Upper lobe of left lung (tissue), 6 donors: ENCODE measurements at regions not wholly inside any gene's neighbourhood (a gene's known extent, or its start where the extent isn't known, plus 50 kb on each side); places are given as distances from the start of the nearest gene placed in this dataset.

Experiments used
- ATAC-seq, 2 donors: fragments of 200-7000 bp; cut with Tn5 transposase; one replicate each; pipeline ENCODE4 v1.9.1; 2022; ENCODE audit warnings: mild to moderate bottlenecking in 2 of 2, moderate library complexity in 2 of 2; ENCODE audit not compliant: low FRiP score in 2 of 2
- DNase-seq, 2 donors: peaks; one replicate each; pipeline ENCODE4 v3.0.0-alpha.2; 2019 to 2020
- H3K27ac ChIP-seq, 4 donors: fragments of 200-600 bp; sonication (generic); one replicate each; pipeline ENCODE4 v1.5.1; 2016 to 2019
- H3K27me3 ChIP-seq, 4 donors: fragments of 200-600 bp; sonication (generic); one replicate each; pipeline ENCODE4 v1.5.1; 2017 to 2019
- H3K36me3 ChIP-seq, 4 donors: fragments of 200-600 bp; sonication (generic); one replicate each; pipeline ENCODE4 v1.5.1; 2016 to 2019
- H3K4me1 ChIP-seq, 4 donors: fragments of 200-600 bp; sonication (generic); one replicate each; pipeline ENCODE4 v1.5.1; 2018 to 2019
- H3K4me3 ChIP-seq, 4 donors: fragments of 200-600 bp; sonication (generic); one replicate each; pipeline ENCODE4 v1.5.1; 2017 to 2019; ENCODE audit warnings: mild to moderate bottlenecking in 2 of 4, moderate library complexity in 1 of 4
- H3K9me3 ChIP-seq, 4 donors: fragments of 200-600 bp; sonication (generic); one replicate each; pipeline ENCODE4 v1.5.1; 2018 to 2019
- EP300 ChIP-seq, 4 donors: sonication (generic); formaldehyde crosslinking; IDR thresholded peaks; one replicate each; pipeline ENCODE4 v1.5.1; 2017; ENCODE audit warnings: antibody characterized with exemption in 4 of 4, control low read depth in 2 of 4
- POLR2A ChIP-seq, 4 donors: fragments of 450-650 bp; IDR thresholded peaks; one replicate each; pipeline ENCODE4 v1.5.1; 2016 to 2017; ENCODE audit warnings: antibody characterized with exemption in 4 of 4, mild to moderate bottlenecking in 2 of 4
- POLR2AphosphoS5 ChIP-seq, 2 donors: sonication (generic); formaldehyde crosslinking; IDR thresholded peaks; one replicate each; pipeline ENCODE4 v1.5.1; 2017; ENCODE audit warnings: antibody characterized with exemption in 2 of 2
- WGBS, 2 donors: methylation state at CpG; one replicate each; pipeline ENCODE4 v1.1.5; 2017 to 2018; 5-methylcytosine and 5-hydroxymethylcytosine counted together
- TF ChIP-seq, protein P1 (sequence below), 6 experiments: fragments of 450-650 bp in 4 of 6; fragments of 200-600 bp in 2 of 6; sonication (generic) in 2 of 6; IDR thresholded peaks; one replicate each; pipeline ENCODE4 v1.5.1; 2016 to 2019; ENCODE audit warnings: antibody characterized with exemption in 6 of 6
- donor health status: DM: no; HTN: no; CAD: no; lungs with moderate emphysema.
- donor health status: DM: no; HTN: yes; CAD: no; lungs with severe emphysema.

- TF ChIP-seq, protein P1, sequence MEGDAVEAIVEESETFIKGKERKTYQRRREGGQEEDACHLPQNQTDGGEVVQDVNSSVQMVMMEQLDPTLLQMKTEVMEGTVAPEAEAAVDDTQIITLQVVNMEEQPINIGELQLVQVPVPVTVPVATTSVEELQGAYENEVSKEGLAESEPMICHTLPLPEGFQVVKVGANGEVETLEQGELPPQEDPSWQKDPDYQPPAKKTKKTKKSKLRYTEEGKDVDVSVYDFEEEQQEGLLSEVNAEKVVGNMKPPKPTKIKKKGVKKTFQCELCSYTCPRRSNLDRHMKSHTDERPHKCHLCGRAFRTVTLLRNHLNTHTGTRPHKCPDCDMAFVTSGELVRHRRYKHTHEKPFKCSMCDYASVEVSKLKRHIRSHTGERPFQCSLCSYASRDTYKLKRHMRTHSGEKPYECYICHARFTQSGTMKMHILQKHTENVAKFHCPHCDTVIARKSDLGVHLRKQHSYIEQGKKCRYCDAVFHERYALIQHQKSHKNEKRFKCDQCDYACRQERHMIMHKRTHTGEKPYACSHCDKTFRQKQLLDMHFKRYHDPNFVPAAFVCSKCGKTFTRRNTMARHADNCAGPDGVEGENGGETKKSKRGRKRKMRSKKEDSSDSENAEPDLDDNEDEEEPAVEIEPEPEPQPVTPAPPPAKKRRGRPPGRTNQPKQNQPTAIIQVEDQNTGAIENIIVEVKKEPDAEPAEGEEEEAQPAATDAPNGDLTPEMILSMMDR (IDR thresholded peaks at IDR 0.05): no peak
- TF ChIP-seq EP300 (IDR thresholded peaks at IDR 0.05) (no peak), POLR2A (IDR thresholded peaks at IDR 0.05) (no peak), POLR2AphosphoS5 (IDR thresholded peaks at IDR 0.05) (no peak)
- Histone ChIP-seq H3K9me3 (no peaks in the 10 kb centered on the region), H3K36me3 (no peaks in the 10 kb centered on the region), H3K27ac (no peak overlapping the region), H3K4me3 (no peak overlapping the region), H3K27me3 (no peaks in the 10 kb centered on the region), H3K4me1 (no peaks in the 10 kb centered on the region)
- no peak for ATAC-seq
- no peak for DNase-seq
- 88 to 94% methylated on average over 1 of the region's 1 CpG for whole genome bisulfite sequencing, 2 donors
Measured at GRCh38 chr2:12274591-12274990, 442.1 kb upstream of the TRIB2 start.

GRCh38 chr2:12277241-12278034, 439.3 kb upstream of the TRIB2 start:
- Histone ChIP-seq H3K27ac (no peak overlapping the region), H3K4me1 (no peaks in the 10 kb centered on the region), H3K36me3 (no peaks in the 10 kb centered on the region), H3K9me3 (no peaks in the 10 kb centered on the region), H3K4me3 (no peak overlapping the region), H3K27me3 (no peaks in the 10 kb centered on the region)
- ATAC-seq: no peak
- no peak for DNase-seq
- WGBS, 2 donors: 64 to 68% methylated on average over 7 of the region's 7 CpGs
- TF ChIP-seq EP300 (IDR thresholded peaks at IDR 0.05) (no peak), POLR2AphosphoS5 (IDR thresholded peaks at IDR 0.05) (no peak), POLR2A (IDR thresholded peaks at IDR 0.05) (no peak)
- TF ChIP-seq, protein P1 (IDR thresholded peaks at IDR 0.05): no peak

GRCh38 chr2:12278217-12278750, 438.5 kb upstream of the TRIB2 start:
- ATAC-seq (no peak), DNase-seq (no peak)
- no peak overlapping the region for H3K4me3 ChIP-seq
- H3K4me1 ChIP-seq: no peaks in the 10 kb centered on the region
- TF ChIP-seq EP300 (IDR thresholded peaks at IDR 0.05) (no peak), POLR2AphosphoS5 (IDR thresholded peaks at IDR 0.05) (no peak), POLR2A (IDR thresholded peaks at IDR 0.05) (no peak)
- TF ChIP-seq, protein P1 (IDR thresholded peaks at IDR 0.05): no peak
- H3K9me3 ChIP-seq: no peaks in the 10 kb centered on the region
- no peaks in the 10 kb centered on the region for H3K27me3 ChIP-seq
- H3K27ac ChIP-seq: no peak overlapping the region
- 83 to 86% methylated on average over 4 of the region's 4 CpGs for WGBS, 2 donors
- no peaks in the 10 kb centered on the region for H3K36me3 ChIP-seq

DNA sequence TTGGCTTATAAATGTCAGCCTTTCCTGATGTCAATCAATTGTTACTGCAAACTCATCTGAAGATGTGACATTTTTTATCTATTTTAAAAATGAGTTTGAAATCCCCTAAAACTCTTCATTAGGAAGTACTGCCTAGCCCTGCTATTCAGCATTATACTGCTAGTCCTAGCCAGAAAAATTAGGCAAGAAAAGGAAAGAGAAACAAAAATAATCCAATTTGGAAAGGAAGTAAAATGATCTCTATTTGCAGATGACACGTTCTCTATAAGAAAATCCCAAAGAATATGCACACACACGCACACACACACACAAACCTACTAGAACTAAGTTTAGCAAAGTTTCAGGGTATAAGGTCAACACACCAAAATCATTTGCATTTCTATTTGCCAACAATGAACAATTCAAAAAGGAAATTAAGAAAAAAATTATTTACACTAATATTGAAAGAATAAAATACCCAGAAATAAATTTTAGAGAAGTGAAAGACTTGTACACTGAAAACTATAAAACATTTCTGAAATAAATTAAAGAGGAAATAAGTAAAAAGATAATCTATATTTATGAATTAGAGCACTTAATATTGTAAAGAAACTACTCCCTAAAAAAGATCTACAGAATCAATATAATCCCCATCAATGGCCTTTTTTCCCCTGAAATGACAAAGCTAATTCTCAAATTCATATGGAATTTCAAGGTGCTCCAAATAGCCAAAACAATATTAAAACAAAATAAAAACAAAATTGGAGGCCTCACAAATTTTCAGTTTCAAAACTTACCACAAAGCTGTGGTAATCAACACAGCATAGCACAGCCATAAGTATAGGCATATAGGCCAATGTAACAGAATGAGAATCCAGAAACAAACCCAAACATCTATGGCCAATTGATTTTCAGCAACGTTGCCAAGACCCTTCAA, 433.7 kb upstream of the TRIB2 start:
- WGBS, 2 donors: 81 to 87% methylated on average over 3 of the region's 3 CpGs

More for the DNA sequence above, 433.7 kb upstream of the TRIB2 start:
- Histone ChIP-seq H3K36me3 (no peaks in the 10 kb centered on the region), H3K27ac (no peak overlapping the region), H3K4me3 (no peak overlapping the region), H3K27me3 (no peaks in the 10 kb centered on the region), H3K4me1 (peaks cover 0 to 11% (median 0%) of the 10 kb centered on the region in 4 donors), H3K9me3 (no peaks in the 10 kb centered on the region)
- ATAC-seq (no peak), DNase-seq (no peak)
- TF ChIP-seq, protein P1 (IDR thresholded peaks at IDR 0.05): no peak
- no peak for TF ChIP-seq EP300 (IDR thresholded peaks at IDR 0.05)
- TF ChIP-seq POLR2AphosphoS5 (IDR thresholded peaks at IDR 0.05): no peak
- no peak for TF ChIP-seq POLR2A (IDR thresholded peaks at IDR 0.05)
